ENCODE measurements at regions not wholly inside any gene's neighbourhood (a gene's known extent, or its start where the extent isn't known, plus 50 kb on each side); places are given as distances from the start of the nearest gene placed in this dataset.

DNA sequence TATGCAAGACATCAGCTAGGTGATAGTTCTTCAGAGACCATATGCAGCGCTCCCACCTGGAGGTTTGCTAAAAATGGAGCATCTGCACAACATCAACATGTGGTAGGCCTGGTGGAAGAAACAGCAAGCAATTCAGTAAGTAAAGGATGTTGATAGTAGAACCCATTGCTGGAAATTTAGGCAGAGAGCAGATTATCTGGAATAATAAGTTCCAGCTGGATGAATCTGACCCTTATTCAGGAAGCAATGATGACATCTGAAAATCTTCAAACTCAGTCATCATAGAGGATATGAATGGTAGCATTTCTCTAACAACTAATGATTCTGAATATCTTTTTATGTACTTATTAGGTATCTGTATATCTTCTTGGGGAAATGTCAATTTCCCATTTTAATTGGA lies 225.2 kb upstream of the ANO3 start:
- TF ChIP-seq, protein P1, sequence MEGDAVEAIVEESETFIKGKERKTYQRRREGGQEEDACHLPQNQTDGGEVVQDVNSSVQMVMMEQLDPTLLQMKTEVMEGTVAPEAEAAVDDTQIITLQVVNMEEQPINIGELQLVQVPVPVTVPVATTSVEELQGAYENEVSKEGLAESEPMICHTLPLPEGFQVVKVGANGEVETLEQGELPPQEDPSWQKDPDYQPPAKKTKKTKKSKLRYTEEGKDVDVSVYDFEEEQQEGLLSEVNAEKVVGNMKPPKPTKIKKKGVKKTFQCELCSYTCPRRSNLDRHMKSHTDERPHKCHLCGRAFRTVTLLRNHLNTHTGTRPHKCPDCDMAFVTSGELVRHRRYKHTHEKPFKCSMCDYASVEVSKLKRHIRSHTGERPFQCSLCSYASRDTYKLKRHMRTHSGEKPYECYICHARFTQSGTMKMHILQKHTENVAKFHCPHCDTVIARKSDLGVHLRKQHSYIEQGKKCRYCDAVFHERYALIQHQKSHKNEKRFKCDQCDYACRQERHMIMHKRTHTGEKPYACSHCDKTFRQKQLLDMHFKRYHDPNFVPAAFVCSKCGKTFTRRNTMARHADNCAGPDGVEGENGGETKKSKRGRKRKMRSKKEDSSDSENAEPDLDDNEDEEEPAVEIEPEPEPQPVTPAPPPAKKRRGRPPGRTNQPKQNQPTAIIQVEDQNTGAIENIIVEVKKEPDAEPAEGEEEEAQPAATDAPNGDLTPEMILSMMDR (IDR thresholded peaks at IDR 0.05) = no peak
- no peak for TF ChIP-seq POLR2A (IDR thresholded peaks at IDR 0.05)
